ENCODE measurements at regions not wholly inside any gene's neighbourhood (a gene's known extent, or its start where the extent isn't known, plus 50 kb on each side); places are given as distances from the start of the nearest gene placed in this dataset.

- Mint-ChIP-seq H3K4me1 (no peaks in the 10 kb centered on the region), H3K36me3 (no peaks in the 10 kb centered on the region), H3K27ac (no peak overlapping the region), H3K27me3 (ENCODE audit: low read depth) (no peaks in the 10 kb centered on the region), H3K9me3 (no peaks in the 10 kb centered on the region), H3K4me3 (no peak overlapping the region)
- POLR2A ChIA-PET, result no interaction called here
- no peak for ATAC-seq
- no peak for DNase-seq (ENCODE audit: low spot score)
- CTCF ChIA-PET, result no interaction called here
- TF ChIP-seq IRF2 (CRISPR knock-in tag; IDR thresholded peaks at IDR 0.05; ENCODE audit: borderline replicate concordance, low read depth) (no peak), E2F1 (CRISPR knock-in tag; IDR thresholded peaks at IDR 0.05) (no peak)
Measured at GRCh38 chr13:107590556-107590955, 624.8 kb downstream of the LIG4 start.

DNA sequence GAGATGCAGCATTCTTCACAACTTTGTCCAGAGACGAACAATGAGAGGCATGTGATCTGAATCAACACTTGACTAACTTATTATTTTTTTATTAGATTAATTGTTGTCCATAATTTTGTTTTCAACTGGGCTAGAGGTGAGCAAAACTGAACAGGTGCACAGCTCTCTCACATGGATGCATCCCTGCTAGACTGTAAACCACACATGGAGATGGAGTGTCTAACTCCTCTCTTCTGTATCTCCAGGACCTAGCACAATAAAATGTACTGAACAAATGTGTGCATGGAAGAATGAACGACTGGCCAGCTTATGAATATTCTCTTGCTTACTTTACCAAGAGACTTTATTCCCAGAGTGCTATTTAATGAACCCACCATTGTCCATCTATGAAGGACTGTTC lies 627.7 kb downstream of the LIG4 start:
- DNase-seq (ENCODE audit: low spot score), result no peak
- no peak overlapping the region for H3K4me3 Mint-ChIP-seq

GRCh38 chr13:107586216-107586615 lies 629.1 kb downstream of the LIG4 start:
- DNase-seq (ENCODE audit: low spot score) (no peak), ATAC-seq (no peak)
- H3K4me1 Mint-ChIP-seq, result peaks cover 2% of the 10 kb centered on the region
- ChIA-PET POLR2A (no interaction called here), CTCF (no interaction called here)
- H3K4me3 Mint-ChIP-seq, result no peak overlapping the region
- TF ChIP-seq, protein P1, sequence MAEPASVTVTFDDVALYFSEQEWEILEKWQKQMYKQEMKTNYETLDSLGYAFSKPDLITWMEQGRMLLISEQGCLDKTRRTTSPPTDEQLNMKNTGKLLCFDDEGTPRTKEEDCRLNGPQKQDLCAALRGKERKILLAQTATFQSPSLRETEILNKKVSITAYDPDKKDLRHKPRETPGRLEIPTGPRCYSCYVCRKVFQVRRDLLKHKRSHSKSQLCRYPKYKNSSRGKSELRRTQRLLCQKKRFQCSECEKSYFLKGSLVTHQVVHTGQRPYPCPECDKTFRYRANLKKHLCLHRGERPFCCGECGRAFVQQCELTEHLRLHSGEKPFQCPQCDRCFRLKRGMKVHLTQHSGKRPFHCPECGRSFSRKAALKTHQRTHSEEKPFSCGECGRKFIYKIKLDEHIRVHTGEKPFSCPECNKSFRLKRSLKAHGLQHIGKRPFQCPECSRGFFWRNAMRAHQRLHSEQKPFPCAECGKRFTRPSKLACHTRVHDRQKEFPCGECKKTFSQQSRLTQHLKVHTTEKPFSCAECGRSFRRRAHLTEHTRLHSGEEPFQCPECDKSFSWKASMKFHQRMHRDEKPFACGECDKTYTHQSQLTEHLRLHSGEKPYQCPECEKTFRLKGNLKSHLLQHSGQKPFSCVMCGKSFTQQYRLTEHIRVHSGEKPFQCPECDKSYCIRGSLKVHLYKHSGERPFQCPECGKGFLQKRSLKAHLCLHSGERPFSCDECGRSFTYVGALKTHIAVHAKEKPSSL (CRISPR knock-in tag; conservative IDR thresholded peaks at IDR 0.05), result no peak
- no peak for TF ChIP-seq MLX (CRISPR knock-in tag; IDR thresholded peaks at IDR 0.05)
- TF ChIP-seq TEAD1 (CRISPR knock-in tag; IDR thresholded peaks at IDR 0.05), result no peak
- no peak for TF ChIP-seq ZNF423 (CRISPR knock-in tag; IDR thresholded peaks at IDR 0.05)
- TF ChIP-seq FOXJ3 (CRISPR knock-in tag; IDR thresholded peaks at IDR 0.05; ENCODE audit: borderline replicate concordance), result no peak
- TF ChIP-seq SP1 (CRISPR knock-in tag; conservative IDR thresholded peaks at IDR 0.05), result no peak
- TF ChIP-seq NFYB (CRISPR knock-in tag; conservative IDR thresholded peaks at IDR 0.05; ENCODE audit: low read depth), result no peak
- TF ChIP-seq ESRRA (CRISPR knock-in tag; IDR thresholded peaks at IDR 0.05; ENCODE audit: borderline replicate concordance), result no peak
- no peaks in the 10 kb centered on the region for H3K36me3 Mint-ChIP-seq
- H3K27ac Mint-ChIP-seq, result no peak overlapping the region
- peaks cover 32% of the 10 kb centered on the region for H3K27me3 Mint-ChIP-seq (ENCODE audit: low read depth)
- no peaks in the 10 kb centered on the region for H3K9me3 Mint-ChIP-seq

More for the DNA sequence above, 627.7 kb downstream of the LIG4 start:
- Mint-ChIP-seq H3K4me1 (no peaks in the 10 kb centered on the region), H3K36me3 (no peaks in the 10 kb centered on the region), H3K27ac (no peak overlapping the region), H3K9me3 (no peaks in the 10 kb centered on the region), H3K27me3 (ENCODE audit: low read depth) (peaks cover 17% of the 10 kb centered on the region)
- no peak for TF ChIP-seq NFYB (CRISPR knock-in tag; conservative IDR thresholded peaks at IDR 0.05; ENCODE audit: low read depth)
- no peak for TF ChIP-seq ESRRA (CRISPR knock-in tag; IDR thresholded peaks at IDR 0.05; ENCODE audit: borderline replicate concordance)
- TF ChIP-seq, protein P1 (CRISPR knock-in tag; conservative IDR thresholded peaks at IDR 0.05), result no peak
- TF ChIP-seq MYBL2 (CRISPR knock-in tag; IDR thresholded peaks at IDR 0.05), result no peak
- TF ChIP-seq E2F1 (CRISPR knock-in tag; IDR thresholded peaks at IDR 0.05), result no peak
- no peak for TF ChIP-seq SMAD3 (CRISPR knock-in tag; IDR thresholded peaks at IDR 0.05; ENCODE audit: borderline replicate concordance)
- no peak for TF ChIP-seq TEAD1 (CRISPR knock-in tag; IDR thresholded peaks at IDR 0.05)
- TF ChIP-seq MXD4 (CRISPR knock-in tag; IDR thresholded peaks at IDR 0.05; ENCODE audit: borderline replicate concordance), result no peak
- TF ChIP-seq ZNF671 (CRISPR knock-in tag; IDR thresholded peaks at IDR 0.05), result no peak
- TF ChIP-seq, protein P2, sequence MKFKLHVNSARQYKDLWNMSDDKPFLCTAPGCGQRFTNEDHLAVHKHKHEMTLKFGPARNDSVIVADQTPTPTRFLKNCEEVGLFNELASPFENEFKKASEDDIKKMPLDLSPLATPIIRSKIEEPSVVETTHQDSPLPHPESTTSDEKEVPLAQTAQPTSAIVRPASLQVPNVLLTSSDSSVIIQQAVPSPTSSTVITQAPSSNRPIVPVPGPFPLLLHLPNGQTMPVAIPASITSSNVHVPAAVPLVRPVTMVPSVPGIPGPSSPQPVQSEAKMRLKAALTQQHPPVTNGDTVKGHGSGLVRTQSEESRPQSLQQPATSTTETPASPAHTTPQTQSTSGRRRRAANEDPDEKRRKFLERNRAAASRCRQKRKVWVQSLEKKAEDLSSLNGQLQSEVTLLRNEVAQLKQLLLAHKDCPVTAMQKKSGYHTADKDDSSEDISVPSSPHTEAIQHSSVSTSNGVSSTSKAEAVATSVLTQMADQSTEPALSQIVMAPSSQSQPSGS (CRISPR knock-in tag; IDR thresholded peaks at IDR 0.05; ENCODE audit: borderline replicate concordance, low read depth), result no peak
- no peak for TF ChIP-seq GABPB1 (CRISPR knock-in tag; IDR thresholded peaks at IDR 0.05)
- ATAC-seq, result no peak
- POLR2A ChIA-PET, result no interaction called here
- CTCF ChIA-PET, result no interaction called here
